HG02852 (cell line): ENCODE measurements at regions not wholly inside any gene's neighbourhood (a gene's known extent, or its start where the extent isn't known, plus 50 kb on each side); places are given as distances from the start of the nearest gene placed in this dataset.

ENCODE experiments used
- ATAC-seq: cut with Tn5 transposase; IDR thresholded peaks from one replicate; pipeline ENCODE4 v1.9.1; 2021; ENCODE audit warnings: mild to moderate bottlenecking, moderate library complexity; ENCODE audit not compliant: unreplicated experiment

DNA sequence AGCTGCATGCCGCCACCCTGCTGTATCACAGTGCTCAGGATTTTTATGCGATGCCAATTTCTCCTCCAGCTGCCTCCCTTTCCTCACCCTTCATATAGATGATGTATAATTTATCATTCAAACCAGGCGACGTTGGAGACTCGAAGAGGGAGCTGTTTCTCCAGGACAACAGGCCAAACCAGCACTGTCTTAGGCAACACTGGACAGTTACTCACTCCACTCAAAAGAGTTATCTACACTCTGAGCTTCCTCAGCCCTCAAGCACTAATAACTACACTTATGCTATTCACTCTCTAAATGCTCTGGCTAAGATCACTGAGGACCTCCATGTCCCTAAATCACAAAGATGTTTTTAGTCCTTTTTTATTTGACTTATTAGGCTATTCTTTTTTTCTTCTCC lies 87.3 kb upstream of the RFC3 start:
- no peak for ATAC-seq

DNA sequence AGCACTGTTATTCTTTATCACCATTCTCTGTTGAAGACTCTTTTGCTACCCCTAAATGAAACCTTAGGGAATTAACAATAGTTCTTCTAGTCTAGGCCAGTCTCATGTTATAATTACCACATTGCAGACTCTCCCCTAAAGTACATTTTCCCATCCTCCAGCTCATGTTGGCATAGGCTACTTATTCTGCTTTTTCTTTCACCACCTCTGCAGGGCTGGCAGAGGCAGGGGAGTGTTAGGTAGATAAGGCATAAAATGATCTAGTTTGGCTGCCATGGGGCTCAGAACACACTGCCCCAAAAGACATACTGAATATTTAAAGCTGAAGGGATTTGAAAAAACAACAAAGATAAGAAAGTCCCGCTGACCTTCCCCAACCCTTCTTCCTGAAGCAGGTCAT lies 82.7 kb upstream of the RFC3 start:
- ATAC-seq: no peak

DNA sequence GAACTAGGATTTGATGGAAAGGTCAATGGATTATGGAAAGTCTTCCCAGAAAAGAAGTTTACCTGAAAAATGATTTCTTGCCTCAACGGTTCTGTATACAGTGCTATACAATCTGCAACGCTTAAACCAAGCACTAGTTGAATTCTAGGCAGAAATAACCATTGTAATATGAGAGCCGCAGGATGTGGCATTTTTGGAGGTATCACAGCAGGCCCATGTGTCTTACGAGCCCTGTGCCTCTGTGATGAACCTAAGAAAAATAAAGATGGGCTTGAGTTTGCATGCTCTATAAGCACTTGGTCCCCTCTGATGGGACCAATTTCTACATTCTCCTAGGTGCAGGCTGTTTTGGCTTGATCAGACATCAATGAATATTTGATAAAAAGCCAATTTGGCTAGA lies 78.7 kb upstream of the RFC3 start:
- no peak for ATAC-seq

DNA sequence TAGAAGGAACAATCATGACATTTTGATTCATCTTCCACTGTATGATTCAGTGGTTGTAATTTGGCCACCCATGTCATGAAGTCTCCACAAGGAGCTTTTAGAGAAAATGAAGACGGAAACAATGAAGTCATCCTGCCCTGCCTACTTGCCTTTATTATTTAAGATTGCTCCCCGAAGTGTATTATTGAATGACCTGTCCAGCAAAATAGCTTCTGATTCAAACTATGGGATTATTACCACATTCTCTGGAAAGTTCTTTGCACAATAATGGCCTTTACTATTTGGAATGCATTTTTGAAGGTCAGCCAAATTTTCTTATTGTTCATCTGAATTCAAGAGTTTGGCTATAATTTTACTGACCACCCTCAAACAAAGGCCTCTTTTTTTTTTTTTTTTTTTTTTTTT lies 77.8 kb upstream of the RFC3 start:
- no peak for ATAC-seq

DNA sequence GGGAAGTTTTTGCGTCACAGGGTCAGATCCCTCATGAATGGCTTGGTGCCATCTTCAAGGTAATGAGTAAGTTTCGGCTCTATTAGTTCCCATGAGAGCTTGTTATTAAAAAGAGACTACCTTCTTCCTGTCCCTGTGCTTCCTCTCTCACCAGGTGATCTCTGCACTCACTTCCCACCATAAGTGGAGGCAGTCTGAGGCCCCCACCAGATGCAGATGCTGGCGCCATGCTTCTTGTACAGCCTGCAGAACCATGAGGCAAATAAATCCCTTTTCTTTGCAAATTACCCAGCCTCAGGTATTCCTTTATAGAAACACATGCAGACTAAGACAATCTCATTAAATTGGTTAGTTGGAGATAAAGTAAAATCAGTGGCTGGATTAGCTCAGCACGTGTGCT lies 75.6 kb upstream of the RFC3 start:
- ATAC-seq: no peak

DNA sequence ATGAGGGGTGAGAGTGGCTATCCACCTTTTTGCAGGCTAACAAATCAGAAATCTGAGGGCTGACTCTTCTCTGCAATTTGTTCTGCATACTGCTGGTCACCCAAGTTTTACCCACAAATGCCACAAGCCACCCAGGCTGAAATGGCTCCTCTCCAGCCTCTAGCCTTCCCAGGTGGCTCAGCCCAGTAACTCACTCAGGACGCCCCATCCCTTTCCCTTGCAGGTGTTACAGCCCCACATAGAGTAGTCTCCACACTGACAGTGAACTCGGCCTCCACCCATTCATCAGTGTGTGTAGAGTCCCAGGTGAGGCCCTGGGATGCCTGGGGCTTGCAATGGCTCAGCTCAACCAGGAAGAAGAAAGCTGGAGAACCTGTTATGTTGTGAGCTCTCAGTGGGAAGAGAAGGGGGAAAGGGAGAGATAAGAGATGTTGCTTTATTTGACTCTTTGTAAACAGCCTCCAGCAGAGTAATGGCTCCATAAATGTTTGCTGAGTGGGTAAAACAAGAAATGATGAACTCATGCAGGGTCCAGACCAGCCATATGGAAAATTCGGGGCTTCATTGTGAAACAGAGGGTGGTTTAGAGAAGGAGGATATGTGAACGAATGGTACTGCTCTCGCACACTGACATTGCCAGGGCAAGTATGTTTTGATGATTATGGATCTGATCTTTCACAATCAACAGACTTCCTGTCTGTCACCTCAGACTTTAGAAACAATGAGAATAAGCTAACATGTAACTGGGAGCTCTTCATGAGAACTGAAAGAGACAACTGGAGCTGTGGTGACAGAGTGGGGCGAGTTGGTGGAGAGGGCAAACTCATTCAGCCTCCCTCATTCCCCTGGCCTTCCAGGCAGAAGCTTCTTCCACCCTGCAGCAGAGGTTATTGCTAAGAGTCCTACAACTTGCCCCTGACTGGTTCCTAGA lies 74.2 kb upstream of the RFC3 start:
- ATAC-seq: peak; percentile 74

DNA sequence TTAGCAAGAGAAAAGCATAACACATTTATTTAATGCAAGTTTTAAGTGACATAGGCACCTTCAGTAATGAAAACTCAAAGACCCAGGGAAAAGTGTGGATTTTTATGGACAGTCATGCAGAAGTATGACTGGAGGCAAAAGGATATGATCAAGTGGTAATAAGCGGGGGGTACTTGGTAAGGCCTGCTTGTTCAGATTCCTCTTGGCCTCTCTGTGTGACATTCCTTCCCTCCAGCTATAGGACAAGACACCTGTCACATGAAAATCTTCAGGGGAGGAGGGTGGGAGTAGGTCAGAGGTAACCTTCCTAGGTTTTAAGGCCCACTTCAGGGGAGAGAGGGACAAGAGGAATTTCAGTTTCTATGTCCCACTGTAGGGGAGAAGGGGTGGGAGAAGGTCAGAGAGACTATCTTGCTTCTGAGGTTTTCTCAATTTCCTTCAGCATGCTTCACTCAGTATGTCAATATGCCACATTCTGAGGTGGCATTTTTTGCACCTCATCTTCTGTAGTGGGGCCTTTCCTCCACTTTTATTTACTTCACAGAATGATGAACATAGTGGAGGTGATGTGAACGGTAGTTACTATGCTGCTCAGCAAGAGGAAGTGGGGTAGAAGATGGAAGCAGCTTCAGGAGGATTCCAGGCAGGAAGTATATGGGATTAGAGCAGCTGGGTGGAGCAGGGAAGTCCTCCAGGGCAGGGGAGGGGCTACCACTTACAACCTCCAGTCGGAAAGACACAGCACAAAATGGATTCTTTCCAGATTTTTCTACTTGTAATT lies 73.2 kb upstream of the RFC3 start:
- no peak for ATAC-seq

DNA sequence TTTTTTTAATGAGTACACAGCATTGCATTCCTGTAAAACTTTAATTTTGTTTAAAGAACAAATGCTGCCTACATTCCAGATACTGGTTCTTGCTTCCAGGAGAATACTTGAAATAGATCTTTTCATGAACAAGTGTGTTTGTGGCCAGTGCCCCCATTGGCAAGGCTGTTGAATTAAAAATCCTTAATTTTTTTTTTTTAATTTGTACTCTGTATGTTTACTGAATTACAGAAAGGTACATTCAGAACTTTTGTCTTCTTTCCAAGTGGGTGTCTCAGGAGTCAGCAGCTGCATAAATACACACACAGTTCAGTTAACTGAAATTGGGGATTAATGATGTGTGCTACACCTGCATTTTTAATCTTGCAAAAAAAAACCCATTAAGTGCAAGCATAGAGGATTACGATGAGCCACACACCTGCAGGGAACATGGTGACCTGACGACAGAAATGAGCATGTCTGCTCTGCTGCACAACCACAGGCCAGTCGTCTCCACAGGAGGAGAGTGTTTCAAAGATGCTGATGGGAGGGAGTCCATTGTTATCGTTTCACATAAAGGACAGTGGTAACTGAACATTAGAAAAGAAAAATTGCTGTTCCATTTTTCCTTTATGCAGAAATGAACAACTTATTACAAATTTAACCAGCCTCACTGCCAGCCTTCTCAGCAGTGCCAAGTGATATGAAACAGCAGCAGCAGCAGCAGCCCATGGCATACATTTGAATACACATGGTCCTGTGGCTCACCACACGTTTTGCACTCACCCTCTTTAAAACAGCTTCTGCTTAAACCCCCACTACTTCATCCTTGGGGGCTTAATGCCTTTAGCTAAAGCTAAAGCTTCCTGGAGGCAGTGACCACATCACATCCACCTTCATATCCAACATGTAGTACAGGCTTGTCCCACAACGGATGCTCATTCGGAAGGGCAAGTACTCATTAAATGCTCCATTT lies 72.3 kb upstream of the RFC3 start:
- peak; percentile 57 for ATAC-seq

DNA sequence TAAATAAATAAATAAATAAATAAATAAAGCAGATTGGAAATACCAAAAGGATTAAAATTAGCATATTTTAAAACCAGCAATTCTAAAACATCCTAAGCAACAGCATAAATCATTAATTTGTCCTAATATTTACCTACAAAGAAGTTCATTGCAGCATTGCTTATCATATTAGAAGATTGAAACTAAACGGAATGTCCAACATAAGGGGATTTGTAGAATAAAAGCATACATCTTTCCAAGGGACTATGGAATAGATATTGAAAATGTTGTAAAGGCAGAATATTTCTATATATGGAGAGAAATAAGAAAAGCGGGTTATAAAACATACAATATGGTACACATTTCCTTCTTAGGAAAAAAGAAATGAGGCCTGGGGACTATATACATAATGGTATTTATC lies 71.1 kb upstream of the RFC3 start:
- no peak for ATAC-seq

DNA sequence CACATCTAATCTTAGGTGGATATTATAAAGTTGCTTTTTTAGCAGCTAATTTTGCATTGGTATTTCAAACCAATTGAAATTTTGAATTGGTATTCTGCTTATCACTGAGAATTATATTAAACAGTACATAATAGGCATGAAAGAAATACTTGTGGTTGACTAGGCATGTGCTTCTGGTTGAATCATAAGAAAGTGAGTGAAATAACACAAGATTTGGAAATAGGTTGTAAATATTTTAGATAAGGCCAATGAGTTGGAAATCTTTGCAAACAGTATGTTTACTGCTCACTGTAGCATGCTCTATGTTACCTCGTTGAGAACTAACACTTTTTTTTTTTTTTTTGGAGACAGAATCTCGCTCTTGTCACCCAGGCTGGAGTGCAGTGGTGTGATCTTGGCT lies 66.8 kb upstream of the RFC3 start:
- no peak for ATAC-seq

DNA sequence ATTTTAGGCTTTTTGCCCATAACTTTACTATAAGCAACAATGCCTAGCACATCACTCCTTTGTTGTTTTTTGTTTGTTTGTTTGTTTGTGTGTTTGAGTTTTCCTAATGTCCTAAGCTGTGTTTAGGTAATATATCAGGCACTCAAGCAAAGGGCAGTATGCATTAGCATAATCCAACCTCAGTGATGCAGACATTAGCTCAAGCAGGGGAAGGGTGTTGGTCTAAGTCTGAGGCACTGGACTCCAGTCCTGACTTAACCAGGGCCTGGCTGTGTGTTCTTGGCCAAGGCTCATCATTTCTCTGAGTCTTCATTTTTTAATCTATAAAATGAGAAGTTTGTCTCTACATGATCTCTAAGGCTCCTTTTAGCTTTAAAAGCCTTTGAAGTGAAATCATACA lies 65.9 kb upstream of the RFC3 start:
- no peak for ATAC-seq

DNA sequence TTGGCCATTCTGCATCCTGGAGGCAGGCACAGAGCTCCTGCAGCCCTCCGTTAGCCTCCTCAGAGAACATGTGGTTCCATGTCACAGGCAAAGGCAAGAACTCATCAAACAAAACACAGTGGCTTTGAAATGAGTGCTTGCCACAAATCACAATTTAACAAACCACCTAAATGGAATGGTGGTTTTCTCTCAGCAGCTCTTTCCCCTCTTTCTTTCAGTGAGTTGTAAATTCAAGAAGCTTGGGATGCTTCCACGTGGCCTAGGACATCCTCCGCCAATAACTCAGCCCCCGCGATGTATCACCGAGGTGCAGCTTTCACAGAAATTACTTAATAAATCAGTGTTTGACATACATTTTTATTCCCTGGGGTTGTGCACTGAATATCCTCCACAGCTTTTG lies 65.4 kb upstream of the RFC3 start:
- no peak for ATAC-seq

DNA sequence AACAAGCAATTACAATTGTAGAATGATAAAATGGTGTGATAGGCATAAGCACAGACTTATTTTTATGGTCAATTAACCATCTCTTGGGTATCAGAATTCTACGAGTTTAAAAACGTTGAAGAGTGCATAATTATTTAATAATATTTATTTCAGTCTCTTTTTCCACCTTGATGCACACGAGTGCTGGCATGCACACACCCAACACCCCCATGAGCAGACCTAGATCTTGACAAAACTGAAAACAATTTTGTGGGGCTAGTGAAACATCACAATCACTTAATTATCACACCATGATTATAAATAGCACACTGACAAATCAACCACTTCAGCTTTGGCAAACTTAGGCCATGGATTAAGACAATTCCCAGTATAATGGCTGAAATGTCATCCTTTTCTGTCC lies 61.0 kb upstream of the RFC3 start:
- no peak for ATAC-seq

DNA sequence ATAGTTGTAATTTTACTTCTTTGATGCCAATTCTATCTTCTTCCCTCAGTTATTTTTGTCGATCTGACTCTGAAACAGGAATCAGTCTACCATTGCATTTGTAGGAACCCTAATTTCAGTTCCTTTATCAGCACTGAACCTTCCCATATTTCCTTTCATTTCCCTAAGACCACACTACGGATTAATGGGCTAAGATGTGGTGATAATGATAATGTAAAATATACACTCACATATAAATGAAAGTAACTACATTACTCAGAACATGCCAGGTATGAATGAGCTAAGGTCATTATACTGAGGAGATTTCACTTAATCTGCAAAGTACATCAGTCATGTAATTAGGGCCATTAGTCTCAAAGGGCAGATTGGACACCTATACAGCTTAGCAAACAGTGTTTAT lies 60.2 kb upstream of the RFC3 start:
- ATAC-seq: peak; percentile 75

DNA sequence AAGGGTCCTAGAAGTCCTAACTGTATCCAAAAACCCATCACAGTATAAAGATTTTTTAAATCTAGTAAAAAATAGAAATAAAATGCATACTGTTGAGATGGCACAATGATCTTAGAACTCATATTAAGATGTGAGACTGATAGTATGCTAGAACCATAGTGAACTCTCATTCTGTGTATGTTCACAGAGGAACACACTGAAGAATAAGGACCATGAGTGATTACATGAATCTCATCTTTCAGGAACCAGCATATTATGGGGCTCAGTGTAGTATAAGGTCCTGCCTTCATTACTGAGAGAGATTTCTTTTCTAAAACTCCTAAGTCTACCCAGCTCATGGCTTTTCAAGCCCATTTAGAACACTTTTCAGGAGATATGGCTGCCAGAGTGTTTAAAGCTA lies 59.8 kb upstream of the RFC3 start:
- peak; percentile 66 for ATAC-seq

DNA sequence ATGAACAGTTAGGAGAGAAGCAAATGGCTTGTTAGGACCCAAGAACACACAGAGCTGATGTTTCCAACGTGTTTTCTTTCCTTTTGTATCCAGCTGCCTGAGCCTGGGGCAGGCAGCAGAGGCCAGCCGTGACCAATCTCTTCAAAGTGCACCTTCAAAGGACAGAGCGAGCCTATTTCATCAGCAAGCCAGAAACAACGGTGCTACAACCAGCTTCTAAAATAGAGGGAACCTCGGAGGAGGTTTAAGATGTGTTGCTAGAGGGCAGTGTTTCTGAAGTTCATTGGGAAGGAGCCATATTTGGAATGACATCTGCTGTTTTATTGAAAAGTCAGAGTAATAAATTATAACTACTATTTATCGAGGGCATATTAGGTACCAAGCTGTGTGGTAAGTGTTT lies 56.2 kb upstream of the RFC3 start:
- no peak for ATAC-seq

DNA sequence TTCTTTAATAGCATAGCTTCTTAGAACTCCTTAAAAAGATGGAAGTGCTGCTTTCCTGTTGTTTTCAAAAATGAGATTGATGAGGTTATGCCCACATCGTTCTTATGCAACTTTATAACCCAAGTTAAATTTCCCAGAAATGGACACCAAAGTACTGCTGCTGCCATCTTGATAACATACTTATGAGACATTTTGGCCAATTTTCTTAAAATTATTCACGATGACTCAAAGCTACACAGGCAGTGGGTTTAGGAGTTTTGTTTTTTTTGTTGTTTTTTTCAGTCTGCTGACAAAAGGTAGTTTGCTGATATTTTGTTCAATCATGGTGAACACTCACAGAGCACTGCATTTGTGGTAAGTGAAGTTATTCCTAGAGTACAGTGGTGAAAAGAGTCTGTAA lies 54.9 kb upstream of the RFC3 start:
- ATAC-seq: no peak

DNA sequence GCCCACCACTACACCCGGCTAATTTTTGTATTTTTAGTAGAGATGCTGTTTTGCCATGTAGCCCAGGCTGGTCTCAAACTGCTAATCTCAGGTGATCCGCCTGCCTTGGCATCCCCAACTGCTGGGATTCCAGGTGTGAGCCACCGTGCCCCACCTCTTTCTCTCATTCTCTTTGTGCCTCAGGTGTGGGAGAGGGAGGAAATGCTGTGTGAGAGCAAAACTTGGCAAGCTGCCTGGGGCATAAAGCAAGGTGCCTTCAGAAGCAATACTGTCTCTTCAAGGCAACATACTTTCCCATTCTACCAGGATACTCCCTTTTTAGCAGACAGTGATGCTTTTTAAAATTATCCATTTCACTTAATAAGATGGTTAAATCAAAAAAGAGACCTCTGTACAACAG lies 53.2 kb upstream of the RFC3 start:
- no peak for ATAC-seq

DNA sequence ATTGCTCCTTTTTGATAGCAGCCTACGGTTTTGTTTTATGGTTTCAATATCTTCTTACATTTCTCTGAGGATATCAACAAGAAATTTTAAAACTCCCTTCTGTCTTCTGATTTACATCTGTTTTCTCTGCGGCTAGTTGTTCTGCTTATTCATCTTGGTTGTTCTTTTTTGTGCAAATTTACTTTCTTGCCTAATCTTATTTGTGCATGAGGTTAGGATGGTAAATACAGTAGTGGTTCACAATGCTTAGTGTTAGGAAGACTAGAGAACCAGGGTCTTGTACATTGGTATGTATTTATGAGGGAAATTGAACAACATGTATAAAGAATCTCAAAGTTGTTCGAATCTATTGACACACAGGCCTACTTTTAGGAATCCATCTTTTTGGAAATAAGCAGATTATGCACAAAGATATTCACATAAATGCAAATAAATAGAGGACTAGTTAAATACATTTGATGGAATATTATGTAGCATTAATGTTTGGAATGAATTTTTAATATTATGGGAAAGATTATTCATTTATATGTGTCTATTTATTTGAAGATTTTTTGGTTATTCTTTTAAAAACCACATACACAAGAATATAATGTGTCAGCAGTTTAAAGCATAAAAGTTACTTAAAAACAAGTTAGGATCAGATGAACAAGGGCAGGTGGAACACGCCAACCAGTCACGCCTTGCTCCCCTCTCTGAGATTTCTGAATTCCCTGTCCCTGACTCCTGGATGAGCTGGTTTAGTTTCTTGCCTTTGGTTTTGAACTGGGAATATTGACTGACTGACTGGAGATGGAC lies 51.4 kb upstream of the RFC3 start:
- no peak for ATAC-seq

DNA sequence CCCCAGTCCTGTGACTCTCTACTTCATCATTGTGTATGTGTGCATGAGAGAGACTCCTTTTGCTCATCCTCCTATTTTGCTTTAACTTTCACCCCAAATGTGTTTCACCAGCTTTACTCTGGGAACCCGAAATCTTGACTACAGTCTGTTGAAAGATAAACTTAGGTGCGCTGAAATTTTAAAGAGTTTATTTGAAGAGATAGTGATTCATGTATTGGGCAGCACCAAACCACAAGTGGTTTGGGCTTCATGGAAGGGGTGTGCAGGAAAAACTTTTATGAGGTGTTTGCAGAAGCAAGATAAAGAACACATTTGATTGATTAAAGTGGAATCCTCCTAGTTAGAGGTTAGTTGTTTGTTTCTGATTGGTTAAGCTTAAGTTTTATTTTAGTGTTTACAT lies 50.8 kb upstream of the RFC3 start:
- ATAC-seq: no peak
